ENCODE measurements at regions not wholly inside any gene's neighbourhood (a gene's known extent, or its start where the extent isn't known, plus 50 kb on each side); places are given as distances from the start of the nearest gene placed in this dataset.

DNA sequence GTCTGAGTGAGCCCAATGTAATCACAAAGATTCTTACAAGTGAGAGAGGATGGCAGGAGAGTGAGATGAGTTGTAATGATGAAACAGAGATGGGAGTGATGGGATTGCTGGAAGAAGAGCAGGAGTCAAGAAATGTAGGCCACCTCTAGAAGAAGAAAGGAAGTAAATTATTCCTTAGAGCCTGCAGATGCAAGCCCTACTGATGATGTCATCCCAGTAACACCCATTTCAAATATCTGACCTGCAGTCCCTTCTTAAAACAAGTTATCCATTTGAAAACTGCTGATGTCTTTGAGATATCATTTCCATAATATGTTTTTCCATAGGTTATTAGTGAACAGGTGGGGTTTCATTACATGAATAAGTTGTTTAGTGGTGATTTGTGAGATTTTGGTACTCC lies 888.0 kb upstream of the SLC39A10 start:
- TF ChIP-seq, protein P1, sequence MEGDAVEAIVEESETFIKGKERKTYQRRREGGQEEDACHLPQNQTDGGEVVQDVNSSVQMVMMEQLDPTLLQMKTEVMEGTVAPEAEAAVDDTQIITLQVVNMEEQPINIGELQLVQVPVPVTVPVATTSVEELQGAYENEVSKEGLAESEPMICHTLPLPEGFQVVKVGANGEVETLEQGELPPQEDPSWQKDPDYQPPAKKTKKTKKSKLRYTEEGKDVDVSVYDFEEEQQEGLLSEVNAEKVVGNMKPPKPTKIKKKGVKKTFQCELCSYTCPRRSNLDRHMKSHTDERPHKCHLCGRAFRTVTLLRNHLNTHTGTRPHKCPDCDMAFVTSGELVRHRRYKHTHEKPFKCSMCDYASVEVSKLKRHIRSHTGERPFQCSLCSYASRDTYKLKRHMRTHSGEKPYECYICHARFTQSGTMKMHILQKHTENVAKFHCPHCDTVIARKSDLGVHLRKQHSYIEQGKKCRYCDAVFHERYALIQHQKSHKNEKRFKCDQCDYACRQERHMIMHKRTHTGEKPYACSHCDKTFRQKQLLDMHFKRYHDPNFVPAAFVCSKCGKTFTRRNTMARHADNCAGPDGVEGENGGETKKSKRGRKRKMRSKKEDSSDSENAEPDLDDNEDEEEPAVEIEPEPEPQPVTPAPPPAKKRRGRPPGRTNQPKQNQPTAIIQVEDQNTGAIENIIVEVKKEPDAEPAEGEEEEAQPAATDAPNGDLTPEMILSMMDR (IDR thresholded peaks at IDR 0.05; ENCODE audit: insufficient read depth, low read depth, low read length): no peak
- DNase-seq (ENCODE audit: low read depth): no peak

DNA sequence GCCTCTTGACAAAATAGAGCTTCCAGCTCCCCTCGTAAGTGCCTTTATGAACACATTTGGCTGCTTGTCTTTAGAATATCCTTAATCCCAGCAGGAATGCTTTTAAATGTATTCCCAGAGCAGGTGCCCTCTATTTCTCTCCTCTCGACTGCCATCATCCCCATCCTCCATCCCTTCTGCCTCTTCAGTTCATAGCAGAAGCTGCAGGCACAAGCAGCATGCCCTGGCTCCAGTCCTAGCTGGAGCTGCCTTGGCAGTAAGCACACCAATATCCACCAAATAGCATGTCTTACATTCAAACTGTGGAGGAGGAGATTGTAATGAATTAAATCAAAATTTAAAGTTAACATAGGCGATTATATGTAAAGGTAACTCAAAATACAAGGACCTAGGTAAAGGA lies 891.3 kb upstream of the SLC39A10 start:
- TF ChIP-seq, protein P1 (IDR thresholded peaks at IDR 0.05; ENCODE audit: insufficient read depth, low read depth, low read length): no peak
- no peak for DNase-seq (ENCODE audit: low read depth)
- H3K4me3 ChIP-seq (ENCODE audit: low read depth, low read length): no peak overlapping the region

More for the DNA sequence above, 888.0 kb upstream of the SLC39A10 start:
- no peak overlapping the region for H3K4me3 ChIP-seq (ENCODE audit: low read depth, low read length)

DNA sequence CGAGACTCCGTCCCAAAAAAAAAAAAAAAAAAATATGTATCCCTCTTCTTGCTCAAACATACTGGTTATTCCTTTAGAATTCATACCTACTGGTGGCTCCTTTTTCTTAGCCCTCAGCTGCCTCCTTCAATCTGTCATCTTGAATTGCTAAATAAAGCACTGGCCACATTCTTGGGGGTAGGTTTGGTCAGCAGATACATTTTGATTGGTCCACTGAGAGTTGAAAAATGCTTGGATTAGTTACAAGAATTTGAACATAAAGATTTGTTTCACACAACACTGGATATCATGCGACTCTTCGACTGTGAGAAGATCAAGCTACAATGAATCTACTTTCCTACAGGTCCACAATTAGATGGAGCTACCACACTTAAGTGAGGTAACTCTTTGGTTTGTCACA lies 906.1 kb upstream of the SLC39A10 start:
- H3K4me3 ChIP-seq (ENCODE audit: low read depth, low read length): no peak overlapping the region
- no peak for DNase-seq (ENCODE audit: low read depth)
- TF ChIP-seq, protein P1 (IDR thresholded peaks at IDR 0.05; ENCODE audit: insufficient read depth, low read depth, low read length): no peak

DNA sequence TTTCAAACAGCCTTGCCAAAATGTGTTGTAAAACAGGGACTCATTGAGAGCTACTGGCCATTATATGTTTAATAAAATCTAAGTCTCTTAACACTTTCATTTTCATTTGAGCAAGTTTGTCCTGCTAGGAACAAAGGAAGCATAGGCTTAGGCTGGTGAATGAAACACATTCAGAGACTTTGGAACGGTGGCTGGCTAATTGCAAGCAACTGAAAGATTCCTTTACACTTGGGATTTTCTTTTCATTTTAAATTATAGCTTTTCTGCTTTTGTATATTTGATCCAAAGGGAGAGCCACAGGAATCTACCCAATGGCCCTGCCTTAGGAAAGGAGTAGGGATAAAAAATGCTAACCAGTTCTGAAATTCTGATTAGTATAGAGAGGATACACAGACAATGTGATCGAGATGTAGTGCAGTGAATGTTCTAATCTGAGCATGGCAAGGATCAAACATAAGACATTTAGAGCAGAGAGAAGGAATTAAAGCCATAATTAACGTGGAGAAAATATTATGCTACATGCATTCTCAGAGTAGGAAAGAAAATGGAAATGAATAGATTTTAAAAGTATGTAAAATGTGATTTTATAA lies 911.4 kb upstream of the SLC39A10 start:
- H3K4me3 ChIP-seq (ENCODE audit: low read depth, low read length): no peak overlapping the region
- TF ChIP-seq, protein P1 (IDR thresholded peaks at IDR 0.05; ENCODE audit: insufficient read depth, low read depth, low read length): no peak
- no peak for DNase-seq (ENCODE audit: low read depth)

DNA sequence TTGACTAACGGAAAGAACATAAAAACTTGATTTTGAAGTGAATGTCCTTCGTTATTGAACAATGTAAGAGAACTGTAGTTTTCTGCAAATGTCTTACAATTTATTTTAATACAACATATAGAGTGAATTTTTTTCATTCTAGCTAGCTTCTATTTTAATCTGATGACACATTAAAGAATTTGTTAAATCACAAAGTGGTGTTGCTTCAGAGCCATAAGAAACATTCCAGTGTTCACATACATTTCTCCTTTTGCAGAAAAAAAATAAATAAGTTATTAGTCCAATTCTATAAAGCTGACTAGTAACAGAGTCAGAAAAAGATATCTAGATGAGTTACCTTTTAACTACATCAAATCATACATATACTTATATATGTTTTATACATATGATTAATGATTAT lies 914.3 kb upstream of the SLC39A10 start:
- no peak for DNase-seq (ENCODE audit: low read depth)
- H3K4me3 ChIP-seq (ENCODE audit: low read depth, low read length): no peak overlapping the region

DNA sequence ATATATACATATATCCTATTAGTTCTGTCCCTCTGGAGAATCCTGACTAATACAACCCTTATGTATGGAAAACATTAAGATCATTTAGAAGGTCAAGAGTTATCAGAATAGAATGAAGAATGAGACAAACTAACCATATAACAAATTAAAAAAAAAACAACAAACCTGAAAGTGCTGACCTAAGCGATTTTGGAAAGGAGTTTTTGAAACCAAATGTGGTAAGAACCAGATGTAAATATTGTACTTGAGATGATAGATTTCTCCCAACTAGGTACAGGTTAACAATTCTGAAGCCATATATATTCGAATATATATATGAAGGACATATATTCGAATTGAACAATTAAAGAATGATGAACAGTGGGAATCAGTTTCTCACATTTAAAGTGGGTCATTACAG lies 917.8 kb upstream of the SLC39A10 start:
- TF ChIP-seq, protein P1 (IDR thresholded peaks at IDR 0.05; ENCODE audit: insufficient read depth, low read depth, low read length): no peak
- DNase-seq (ENCODE audit: low read depth): no peak

More for the DNA sequence above, 914.3 kb upstream of the SLC39A10 start:
- TF ChIP-seq, protein P1 (IDR thresholded peaks at IDR 0.05; ENCODE audit: insufficient read depth, low read depth, low read length): no peak

More for the DNA sequence above, 917.8 kb upstream of the SLC39A10 start:
- H3K4me3 ChIP-seq (ENCODE audit: low read depth, low read length): no peak overlapping the region

All from fibroblast of villous mesenchyme (primary cell).